Breast epithelium (tissue), 3 donors: ENCODE measurements at regions not wholly inside any gene's neighbourhood (a gene's known extent, or its start where the extent isn't known, plus 50 kb on each side); places are given as distances from the start of the nearest gene placed in this dataset.

Experiments used
- CTCF ChIP-seq, 3 donors: fragments of 450-650 bp; IDR thresholded peaks; one replicate each; pipeline ENCODE4 v1.5.1; 2016 to 2017; ENCODE audit warnings: antibody characterized with exemption in 3 of 3, mild to moderate bottlenecking in 3 of 3, moderate library complexity in 3 of 3
- POLR2A ChIP-seq: fragments of 450-650 bp; IDR thresholded peaks from one replicate; pipeline ENCODE4 v1.6.1; 2016; ENCODE audit warnings: antibody characterized with exemption, mild to moderate bottlenecking, moderate library complexity
- POLR2AphosphoS5 ChIP-seq, 3 donors: sonication (generic); formaldehyde crosslinking; IDR thresholded peaks; one replicate each; pipeline ENCODE4 v1.6.1; 2017; ENCODE audit warnings: antibody characterized with exemption in 3 of 3

- TF ChIP-seq CTCF (IDR thresholded peaks at IDR 0.05) (no peak), POLR2A (no peak), POLR2AphosphoS5 (IDR thresholded peaks at IDR 0.05) (no peak)
These were observed 237.5 kb upstream of the SYT4 start for GRCh38 chr18:43514747-43515146.
